ENCODE measurements at regions not wholly inside any gene's neighbourhood (a gene's known extent, or its start where the extent isn't known, plus 50 kb on each side); places are given as distances from the start of the nearest gene placed in this dataset.

- no peak for DNase-seq (ENCODE audit: extremely low read depth, low read depth)
- TF ChIP-seq CTCF (IDR thresholded peaks at IDR 0.05; ENCODE audit: low read depth, low read length) = no peak
These were observed 1232.0 kb upstream of the FAM98A start for GRCh38 chr2:34831096-34831495.

- TF ChIP-seq CTCF (IDR thresholded peaks at IDR 0.05; ENCODE audit: low read depth, low read length) = no peak
- no peak for DNase-seq (ENCODE audit: extremely low read depth, low read depth)
These were observed 1229.4 kb upstream of the FAM98A start for GRCh38 chr2:34828481-34828880.

GRCh38 chr2:34827398-34827797 lies 1228.3 kb upstream of the FAM98A start:
- no peak for DNase-seq (ENCODE audit: extremely low read depth, low read depth)
- no peak for TF ChIP-seq CTCF (IDR thresholded peaks at IDR 0.05; ENCODE audit: low read depth, low read length)

- no peak for TF ChIP-seq CTCF (IDR thresholded peaks at IDR 0.05; ENCODE audit: low read depth, low read length)
These were observed 1226.6 kb upstream of the FAM98A start for GRCh38 chr2:34825686-34826085.

GRCh38 chr2:34822616-34823015 lies 1223.5 kb upstream of the FAM98A start:
- no peak for DNase-seq (ENCODE audit: extremely low read depth, low read depth)
- TF ChIP-seq CTCF (IDR thresholded peaks at IDR 0.05; ENCODE audit: low read depth, low read length) = no peak

More at GRCh38 chr2:34825686-34826085, 1226.6 kb upstream of the FAM98A start:
- DNase-seq (ENCODE audit: extremely low read depth, low read depth) = no peak

- no peak for TF ChIP-seq CTCF (IDR thresholded peaks at IDR 0.05; ENCODE audit: low read depth, low read length)
- DNase-seq (ENCODE audit: extremely low read depth, low read depth) = no peak
These were observed 1216.1 kb upstream of the FAM98A start for GRCh38 chr2:34815052-34815741.

- TF ChIP-seq CTCF (IDR thresholded peaks at IDR 0.05; ENCODE audit: low read depth, low read length) = no peak
- DNase-seq (ENCODE audit: extremely low read depth, low read depth) = no peak
These were observed 1211.4 kb upstream of the FAM98A start for GRCh38 chr2:34810456-34810855.
